ENCODE measurements at regions not wholly inside any gene's neighbourhood (a gene's known extent, or its start where the extent isn't known, plus 50 kb on each side); places are given as distances from the start of the nearest gene placed in this dataset.

DNA sequence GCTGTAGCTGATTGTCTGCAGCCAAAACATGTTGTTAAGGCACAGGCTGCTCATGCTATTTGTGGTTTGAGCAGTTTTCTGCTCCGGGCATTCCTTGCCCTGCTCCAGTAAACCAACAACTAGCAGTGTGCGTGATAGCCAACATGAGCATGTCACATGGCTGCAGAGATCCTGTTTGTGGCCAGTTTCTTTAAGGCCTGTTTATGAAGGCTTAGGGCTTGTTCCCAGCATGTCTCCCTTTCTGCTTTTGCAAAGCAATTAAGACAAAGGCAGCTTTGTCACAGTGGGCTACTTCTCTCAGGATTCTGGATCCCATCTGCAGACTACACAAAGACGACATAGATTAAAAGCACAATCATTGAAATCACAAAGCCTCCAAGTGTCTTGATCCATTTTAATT, 160.5 kb downstream of the ZNF518B start:
- DNase-seq (ENCODE audit: low read depth, low spot score), result peak; percentile 100
- in situ Hi-C loops (cut with HindIII; ENCODE audit: low pct_unique_long_range_greater_than_20kb, low sequenced_read_pairs), result no loop called here

DNA sequence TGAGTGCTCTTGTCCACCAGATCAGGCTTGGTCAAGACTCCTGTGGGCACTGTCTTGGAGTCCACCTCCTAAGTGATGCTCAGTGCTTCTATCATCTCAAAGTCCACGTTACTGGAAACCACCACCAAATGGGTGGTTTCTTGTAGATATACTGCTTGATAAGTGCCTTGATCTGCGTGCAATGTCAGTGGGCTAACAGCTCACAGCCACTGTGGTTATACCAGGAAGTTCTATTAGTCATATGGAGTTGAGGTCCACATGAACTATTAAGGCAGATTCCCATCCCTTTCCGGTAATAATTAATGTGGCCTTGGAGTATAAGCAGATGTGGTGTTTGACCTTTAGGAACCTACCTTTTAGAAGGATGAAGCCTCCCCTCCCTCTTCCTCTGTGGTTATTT, 161.9 kb downstream of the ZNF518B start:
- in situ Hi-C loops (cut with HindIII; ENCODE audit: low pct_unique_long_range_greater_than_20kb, low sequenced_read_pairs), result no loop called here
- DNase-seq (ENCODE audit: low read depth, low spot score), result no peak

DNA sequence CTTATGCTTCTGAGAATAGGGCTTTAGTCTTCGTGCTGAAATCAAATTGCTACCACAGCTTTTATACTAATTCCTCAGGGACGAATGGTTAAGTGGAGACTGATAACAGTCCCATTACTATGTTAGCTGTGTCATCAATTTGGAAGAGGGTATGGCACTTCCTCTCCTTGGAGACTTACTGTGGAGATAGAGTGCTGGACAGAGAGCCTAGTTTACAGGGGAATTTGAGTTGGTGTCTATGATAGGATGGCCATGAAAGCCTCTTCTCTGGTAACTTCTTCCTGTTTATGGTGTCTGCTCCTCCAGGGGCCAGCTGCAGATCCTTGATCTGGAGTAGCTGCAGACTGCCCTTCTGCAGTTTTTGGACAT, 167.7 kb downstream of the ZNF518B start:
- in situ Hi-C loops (cut with HindIII; ENCODE audit: low pct_unique_long_range_greater_than_20kb, low sequenced_read_pairs), result no loop called here

DNA sequence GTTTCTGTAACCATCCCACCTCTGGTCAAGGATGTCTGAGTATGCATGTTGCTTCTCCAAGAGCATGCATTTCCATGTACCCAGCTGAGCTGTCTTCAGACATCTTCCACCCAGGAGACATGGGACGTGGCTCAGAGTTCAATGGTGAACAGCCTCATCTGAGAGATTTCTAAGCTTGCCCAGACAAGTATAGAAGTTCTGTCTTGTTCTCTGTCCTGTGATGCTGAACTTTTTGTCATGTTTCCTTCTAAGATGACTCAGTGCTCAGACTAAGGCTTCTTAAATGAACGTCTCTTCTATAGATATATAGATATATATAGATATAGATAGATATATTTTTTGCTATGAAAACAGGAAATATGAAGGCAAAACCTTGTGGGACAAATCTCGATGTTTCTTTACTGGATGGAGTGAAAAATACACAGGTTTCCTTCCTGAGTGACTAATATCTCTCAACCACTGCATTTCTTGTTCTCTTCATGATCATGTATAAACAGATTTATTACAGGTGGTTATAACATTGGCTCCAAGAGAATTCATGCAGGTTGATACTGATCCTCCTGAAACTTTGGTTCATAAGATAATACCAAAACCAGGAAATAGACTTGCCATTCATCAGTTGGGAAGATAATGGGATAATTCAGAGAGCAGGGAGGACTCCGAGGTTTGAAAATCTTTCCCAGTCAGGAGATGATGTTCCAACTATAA, 168.2 kb downstream of the ZNF518B start:
- in situ Hi-C loops (cut with HindIII; ENCODE audit: low pct_unique_long_range_greater_than_20kb, low sequenced_read_pairs), result no loop called here
- DNase-seq (ENCODE audit: low read depth, low spot score), result no peak

More for the DNA sequence above, 167.7 kb downstream of the ZNF518B start:
- peak; percentile 45 for DNase-seq (ENCODE audit: low read depth, low spot score)

DNA sequence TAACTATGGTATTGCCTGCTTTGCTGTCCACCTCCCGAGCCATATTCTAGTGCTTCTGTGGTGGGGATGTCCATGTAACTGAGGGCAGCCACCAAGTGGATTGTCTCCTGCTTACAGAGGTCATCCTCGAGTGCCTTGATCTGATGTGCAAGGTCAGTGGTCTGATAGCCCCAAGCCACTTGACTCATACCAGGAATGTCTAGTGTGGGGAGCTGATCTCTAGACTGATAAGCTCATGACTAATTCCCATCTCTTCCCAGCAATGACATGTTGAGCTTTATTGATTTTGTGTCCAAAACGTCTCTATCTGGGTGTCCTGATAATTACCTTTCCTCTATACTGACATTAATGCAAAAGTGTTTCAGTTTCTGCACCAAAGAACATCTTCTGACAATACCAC, 168.4 kb upstream of the WDR1 start:
- DNase-seq (ENCODE audit: low read depth, low spot score), result no peak
- in situ Hi-C loops (cut with HindIII; ENCODE audit: low pct_unique_long_range_greater_than_20kb, low sequenced_read_pairs), result no loop called here

DNA sequence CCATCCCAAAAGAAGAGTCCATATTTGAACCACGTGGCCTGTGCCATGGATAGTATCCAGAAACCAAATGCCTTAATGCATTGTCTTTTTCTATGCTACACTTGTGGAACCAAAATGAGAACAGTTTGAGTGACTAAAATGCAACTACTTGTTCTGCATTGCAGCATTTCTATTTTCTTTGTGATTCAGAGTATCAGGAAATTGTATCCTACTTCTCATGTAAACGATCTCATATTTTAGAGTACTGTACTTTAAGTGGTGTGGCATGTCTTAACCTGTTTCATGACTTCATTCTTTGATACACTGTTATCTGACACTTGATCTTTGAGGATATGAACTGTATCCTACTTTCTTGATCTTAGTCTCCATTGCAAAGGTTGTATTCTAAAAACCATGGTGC, 167.2 kb upstream of the WDR1 start:
- in situ Hi-C loops (cut with HindIII; ENCODE audit: low pct_unique_long_range_greater_than_20kb, low sequenced_read_pairs), result no loop called here
- DNase-seq (ENCODE audit: low read depth, low spot score), result no peak

DNA sequence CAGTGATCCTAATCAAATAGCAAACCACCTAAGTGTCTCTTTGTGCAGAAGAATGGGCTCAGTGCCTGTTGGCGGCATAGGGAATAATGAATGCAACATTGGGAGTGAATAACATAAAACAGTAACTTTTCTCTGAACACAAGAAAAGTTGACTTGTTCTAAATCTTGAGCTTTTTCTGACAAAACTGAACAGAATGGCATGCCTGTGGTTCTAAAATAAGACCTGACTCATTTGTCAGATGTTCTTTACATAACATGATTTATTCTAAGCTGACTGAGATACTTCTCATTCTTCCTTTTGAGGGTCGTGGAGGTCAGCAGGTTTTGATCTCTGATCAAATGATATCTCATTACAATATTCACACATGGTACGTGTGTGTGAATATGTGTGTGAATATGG, 165.4 kb upstream of the WDR1 start:
- DNase-seq (ENCODE audit: low read depth, low spot score), result peak; percentile 26
- in situ Hi-C loops (cut with HindIII; ENCODE audit: low pct_unique_long_range_greater_than_20kb, low sequenced_read_pairs), result no loop called here

DNA sequence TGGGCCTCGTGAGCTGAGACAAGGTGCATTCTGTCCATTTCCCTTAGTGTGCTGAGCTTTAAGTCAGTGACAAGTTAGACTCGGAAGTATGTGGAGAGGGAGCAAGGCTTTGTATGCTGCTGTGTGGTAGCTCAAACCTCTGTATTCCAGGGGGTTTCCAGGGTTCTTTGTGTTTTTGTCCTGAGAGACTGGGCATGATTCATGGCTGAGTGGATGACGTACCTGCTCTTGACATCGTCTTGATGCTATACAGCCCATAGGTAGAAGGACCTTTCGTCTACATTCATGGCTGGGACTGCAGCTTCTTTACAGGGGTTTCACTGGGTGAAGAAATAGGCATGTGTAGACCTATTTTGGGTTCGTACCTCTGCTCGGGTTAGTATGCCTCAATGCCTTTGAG, 162.7 kb upstream of the WDR1 start:
- in situ Hi-C loops (cut with HindIII; ENCODE audit: low pct_unique_long_range_greater_than_20kb, low sequenced_read_pairs), result no loop called here
- no peak for DNase-seq (ENCODE audit: low read depth, low spot score)

DNA sequence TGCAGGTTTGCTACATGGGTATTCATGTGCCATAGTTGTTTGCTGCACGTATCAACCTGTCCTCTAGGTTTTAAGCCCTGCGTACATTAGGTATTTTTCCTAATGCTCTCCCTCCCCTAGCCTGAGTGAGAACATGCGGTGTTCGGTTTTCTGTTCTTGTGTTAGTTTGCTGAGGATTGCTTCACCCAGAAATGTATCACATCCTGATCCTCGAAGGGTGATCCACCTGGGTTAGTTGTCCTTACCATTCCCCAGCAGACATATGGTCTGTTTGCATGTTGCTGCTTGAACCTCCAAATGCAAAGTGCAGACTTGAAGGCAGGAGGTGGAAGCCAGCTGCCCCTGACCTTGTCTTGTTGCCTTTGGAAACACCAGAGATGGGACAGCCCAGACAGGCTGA, 161.5 kb upstream of the WDR1 start:
- DNase-seq (ENCODE audit: low read depth, low spot score), result no peak
- in situ Hi-C loops (cut with HindIII; ENCODE audit: low pct_unique_long_range_greater_than_20kb, low sequenced_read_pairs), result no loop called here

DNA sequence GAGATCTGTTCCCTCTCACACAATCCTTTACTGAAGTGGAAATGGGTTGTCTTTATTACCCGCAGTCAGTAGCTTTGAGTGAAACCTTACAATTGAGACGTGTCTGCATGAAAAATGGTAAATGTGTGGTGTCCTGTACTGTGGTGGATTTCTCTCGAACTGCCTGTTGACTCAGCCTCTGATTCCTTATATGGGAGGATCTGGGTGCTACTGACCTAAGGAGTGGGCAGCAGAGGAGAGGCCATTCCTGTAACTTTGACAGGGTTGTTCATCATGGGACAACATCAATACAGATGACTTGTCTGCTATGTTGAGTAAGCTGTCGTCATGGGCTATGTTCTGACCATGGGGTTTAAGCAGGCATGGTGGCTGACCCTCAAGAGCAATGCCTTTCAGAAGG, 159.6 kb upstream of the WDR1 start:
- in situ Hi-C loops (cut with HindIII; ENCODE audit: low pct_unique_long_range_greater_than_20kb, low sequenced_read_pairs), result no loop called here
- no peak for DNase-seq (ENCODE audit: low read depth, low spot score)

DNA sequence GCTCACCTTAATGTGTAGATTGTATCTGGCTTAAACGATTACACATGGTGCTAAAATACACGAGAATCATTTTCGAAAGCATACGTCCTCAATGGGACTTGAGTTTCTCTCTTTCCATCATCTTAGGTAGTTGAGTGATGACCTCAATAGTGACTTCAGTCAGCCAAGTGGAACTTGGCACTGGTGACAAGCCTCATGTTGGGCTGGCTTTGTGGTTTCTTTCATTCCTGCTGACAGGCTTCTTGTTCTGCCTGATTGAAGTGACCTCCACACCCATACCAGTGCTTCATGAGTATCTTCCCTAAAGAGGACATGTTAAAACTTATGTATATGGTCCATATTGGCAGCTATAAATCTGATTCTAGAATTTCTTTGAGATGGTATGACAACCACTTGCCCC, 159.1 kb upstream of the WDR1 start:
- in situ Hi-C loops (cut with HindIII; ENCODE audit: low pct_unique_long_range_greater_than_20kb, low sequenced_read_pairs), result no loop called here
- no peak for DNase-seq (ENCODE audit: low read depth, low spot score)

DNA sequence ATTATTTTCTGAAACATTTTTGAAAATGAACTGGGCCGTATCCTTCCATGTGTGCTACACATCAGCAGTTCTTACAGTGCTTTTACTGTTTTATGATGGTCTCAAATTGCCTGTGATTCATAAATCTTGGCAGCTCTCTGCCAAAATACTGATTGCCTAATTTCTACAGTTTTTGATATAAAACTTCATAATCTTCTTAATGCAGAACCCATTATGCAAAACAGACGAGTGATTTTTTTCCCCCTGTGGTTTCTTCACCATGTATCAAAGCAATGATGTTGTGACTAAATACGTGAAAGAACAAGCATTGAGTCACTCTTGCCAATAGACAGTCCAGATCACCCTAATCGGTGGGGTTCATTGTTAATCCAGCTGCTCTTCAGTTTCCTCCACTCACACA, 156.4 kb upstream of the WDR1 start:
- DNase-seq (ENCODE audit: low read depth, low spot score), result no peak
- in situ Hi-C loops (cut with HindIII; ENCODE audit: low pct_unique_long_range_greater_than_20kb, low sequenced_read_pairs), result no loop called here

DNA sequence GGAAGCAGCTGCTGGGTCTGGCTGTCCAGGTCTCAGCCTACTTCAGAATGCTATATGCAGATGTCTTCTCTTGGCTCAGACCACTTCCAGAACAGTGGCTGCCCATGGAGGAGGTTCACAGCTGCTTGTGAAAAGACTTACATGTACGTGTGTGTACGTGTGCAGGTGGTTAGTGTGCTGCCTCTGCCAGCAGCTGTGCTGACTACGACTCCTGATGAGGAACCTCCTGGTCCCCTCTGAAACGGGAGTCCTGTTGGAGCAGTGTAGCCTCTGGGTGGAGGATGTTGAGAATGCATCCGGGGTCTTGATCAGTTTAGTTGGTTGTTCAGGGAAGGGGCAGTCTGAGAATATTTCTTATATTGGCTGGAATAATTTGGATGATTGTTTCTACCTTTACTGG, 155.9 kb upstream of the WDR1 start:
- in situ Hi-C loops (cut with HindIII; ENCODE audit: low pct_unique_long_range_greater_than_20kb, low sequenced_read_pairs), result no loop called here
- no peak for DNase-seq (ENCODE audit: low read depth, low spot score)

DNA sequence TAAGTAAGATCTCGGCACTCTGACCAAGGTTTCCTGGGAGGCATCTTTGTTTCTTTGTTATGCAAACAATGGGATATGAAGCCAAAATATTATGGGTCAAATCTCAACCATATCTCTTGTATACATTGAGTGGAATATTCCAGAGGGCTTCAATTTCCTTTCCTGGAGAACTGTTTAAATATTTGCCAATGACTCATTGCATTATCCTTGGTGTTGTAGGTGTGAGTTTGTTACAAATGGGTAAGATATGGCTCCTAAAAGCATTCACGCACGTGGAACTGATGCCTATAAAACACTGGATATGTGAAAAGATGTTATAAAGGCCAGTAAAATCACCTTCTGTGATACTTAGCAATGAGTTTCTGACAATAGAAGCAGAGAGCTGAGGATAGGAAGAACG, 150.5 kb upstream of the WDR1 start:
- DNase-seq (ENCODE audit: low read depth, low spot score), result no peak
- in situ Hi-C loops (cut with HindIII; ENCODE audit: low pct_unique_long_range_greater_than_20kb, low sequenced_read_pairs), result no loop called here

DNA sequence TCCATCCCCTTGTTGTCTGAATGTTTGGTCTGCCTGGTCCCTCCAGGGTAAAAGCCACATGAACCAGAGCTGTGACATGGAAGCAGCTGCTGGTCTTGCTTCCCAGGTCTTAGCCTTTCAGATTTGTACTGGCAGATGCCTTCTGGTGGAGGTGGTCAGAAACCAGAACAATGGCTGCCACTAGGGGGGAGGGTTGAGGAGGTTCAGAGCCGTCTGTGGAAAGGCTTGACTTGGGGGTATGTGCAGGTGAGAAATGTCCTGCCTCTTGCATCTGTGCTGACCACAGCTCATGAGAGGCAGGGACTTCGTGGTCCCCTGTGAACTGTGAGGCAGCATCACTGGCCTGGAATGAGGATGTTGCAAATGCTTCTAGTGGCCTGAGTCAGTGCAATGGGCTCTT, 144.2 kb upstream of the WDR1 start:
- in situ Hi-C loops (cut with HindIII; ENCODE audit: low pct_unique_long_range_greater_than_20kb, low sequenced_read_pairs), result no loop called here
- no peak for DNase-seq (ENCODE audit: low read depth, low spot score)

DNA sequence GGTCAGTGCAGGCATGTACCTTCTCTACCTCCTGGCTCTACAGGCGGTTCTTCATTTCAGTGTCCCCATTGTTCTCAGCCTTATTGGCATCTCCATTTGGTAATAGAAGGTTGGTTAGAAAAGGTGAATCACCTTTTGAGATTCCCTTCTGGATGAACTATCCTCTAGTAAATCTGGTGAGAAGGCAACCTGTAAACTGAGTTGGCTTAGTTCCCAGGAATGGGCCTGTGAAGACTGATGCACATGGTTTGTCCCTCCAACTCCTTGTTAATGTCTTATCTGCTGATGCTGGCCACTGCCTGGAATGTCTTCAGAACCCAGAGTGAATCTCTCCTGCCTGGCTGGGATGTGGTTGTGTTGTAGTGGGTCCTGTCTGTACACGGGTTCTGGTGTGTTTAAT, 143.4 kb upstream of the WDR1 start:
- no peak for DNase-seq (ENCODE audit: low read depth, low spot score)
- in situ Hi-C loops (cut with HindIII; ENCODE audit: low pct_unique_long_range_greater_than_20kb, low sequenced_read_pairs), result no loop called here

DNA sequence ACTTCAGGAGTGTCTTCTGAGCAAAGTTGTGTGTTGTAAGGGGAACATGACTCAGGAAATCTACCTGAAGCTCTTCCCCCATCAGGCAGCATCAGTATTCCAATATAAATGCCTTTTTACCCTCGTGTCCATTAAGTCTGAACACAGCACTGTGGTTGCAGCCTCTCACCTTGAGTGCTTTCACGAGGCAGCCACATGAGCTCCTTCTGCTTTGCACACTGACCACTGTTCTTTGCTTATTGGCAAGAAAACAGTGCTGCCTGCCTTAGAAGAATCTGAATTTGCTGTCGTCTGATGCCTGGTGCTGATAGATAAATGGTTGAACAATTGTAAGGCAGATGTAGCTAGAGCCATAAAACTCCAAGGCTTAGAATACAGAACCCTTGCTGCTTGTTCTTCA, 139.6 kb upstream of the WDR1 start:
- DNase-seq (ENCODE audit: low read depth, low spot score), result peak; percentile 49
- in situ Hi-C loops (cut with HindIII; ENCODE audit: low pct_unique_long_range_greater_than_20kb, low sequenced_read_pairs), result no loop called here

DNA sequence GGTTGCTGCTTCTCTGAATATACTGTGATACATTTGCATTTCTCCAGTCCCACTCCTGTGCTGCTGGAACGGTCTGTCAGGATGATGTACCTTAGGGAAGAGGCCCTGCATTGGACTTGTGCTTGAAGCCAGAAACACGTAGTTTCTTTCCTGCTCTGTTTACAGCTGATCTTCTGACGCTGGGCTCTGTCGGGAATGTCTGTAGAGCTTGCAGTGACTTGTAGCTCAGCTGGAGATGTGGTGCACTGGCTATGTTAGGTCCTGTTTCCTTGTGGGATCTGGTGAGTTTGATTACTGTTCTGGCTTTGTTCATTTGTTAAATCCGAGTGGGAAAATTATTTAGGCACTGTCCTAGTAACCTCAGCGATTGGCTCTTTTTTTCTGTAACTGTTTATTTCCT, 137.2 kb upstream of the WDR1 start:
- DNase-seq (ENCODE audit: low read depth, low spot score), result no peak
- in situ Hi-C loops (cut with HindIII; ENCODE audit: low pct_unique_long_range_greater_than_20kb, low sequenced_read_pairs), result no loop called here

DNA sequence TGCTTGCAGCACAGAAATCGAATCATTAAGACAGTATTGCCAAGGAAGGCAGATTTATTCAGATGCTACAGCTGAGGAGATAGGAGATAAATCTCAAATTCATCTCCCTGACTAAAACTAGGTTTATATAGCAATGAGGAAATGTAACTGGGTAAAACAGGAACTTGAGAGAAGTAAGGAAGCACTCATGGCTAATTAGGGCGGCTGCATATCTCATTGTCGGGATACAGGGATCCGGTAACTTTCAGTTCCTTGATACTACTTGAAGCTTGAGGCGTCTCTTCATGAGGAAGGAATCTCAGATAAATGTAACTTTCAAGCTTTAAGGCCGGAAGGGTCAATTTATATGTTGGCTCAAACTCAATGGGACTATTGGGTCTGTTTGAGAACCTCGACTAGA, 129.2 kb upstream of the WDR1 start:
- in situ Hi-C loops (cut with HindIII; ENCODE audit: low pct_unique_long_range_greater_than_20kb, low sequenced_read_pairs), result no loop called here
- no peak for DNase-seq (ENCODE audit: low read depth, low spot score)

DNA sequence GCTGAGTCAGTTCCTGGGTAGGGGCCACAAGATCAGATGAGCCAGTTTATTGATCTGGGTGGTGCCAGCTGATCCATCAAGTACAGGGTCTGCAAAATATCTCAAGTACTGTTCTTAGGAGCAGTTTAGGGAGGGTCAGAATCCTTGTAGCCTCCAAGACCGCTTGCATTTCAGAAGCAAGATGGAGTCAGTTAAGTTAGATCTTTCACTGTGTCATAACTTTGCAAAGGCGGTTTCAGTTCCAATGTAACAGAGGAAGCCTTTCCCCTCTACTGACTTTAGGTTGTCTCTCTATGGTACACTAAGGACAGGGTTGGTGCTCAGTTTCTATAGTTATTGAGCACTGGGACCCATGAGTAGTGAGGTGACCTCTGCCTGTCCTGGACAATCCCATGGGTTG, 127.3 kb upstream of the WDR1 start:
- no peak for DNase-seq (ENCODE audit: low read depth, low spot score)

More for the DNA sequence above, 127.3 kb upstream of the WDR1 start:
- in situ Hi-C loops (cut with HindIII; ENCODE audit: low pct_unique_long_range_greater_than_20kb, low sequenced_read_pairs), result no loop called here
